ENCODE measurements at regions not wholly inside any gene's neighbourhood (a gene's known extent, or its start where the extent isn't known, plus 50 kb on each side); places are given as distances from the start of the nearest gene placed in this dataset.

DNA sequence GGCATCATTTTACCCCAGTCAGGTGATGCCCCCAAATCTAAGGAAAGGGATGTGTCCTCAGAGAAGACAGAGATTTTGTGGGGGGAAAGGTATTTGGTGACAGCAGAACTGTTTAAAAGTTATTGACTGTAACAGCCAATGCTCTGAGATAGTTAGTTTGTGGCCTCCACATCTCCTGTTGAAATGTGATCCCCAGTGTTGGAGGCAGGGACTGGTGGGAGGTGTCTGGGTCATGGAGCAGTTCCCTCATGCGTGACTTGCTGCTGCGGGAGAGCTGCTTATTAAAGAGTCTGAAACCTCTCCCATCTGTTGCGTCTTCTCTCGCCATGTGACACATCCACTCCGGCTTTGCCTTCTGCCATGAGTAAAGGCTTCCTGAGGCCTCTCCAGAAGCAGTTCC lies 282.8 kb upstream of the FOXQ1 start:
- no peak for DNase-seq (ENCODE audit: low read depth)

DNA sequence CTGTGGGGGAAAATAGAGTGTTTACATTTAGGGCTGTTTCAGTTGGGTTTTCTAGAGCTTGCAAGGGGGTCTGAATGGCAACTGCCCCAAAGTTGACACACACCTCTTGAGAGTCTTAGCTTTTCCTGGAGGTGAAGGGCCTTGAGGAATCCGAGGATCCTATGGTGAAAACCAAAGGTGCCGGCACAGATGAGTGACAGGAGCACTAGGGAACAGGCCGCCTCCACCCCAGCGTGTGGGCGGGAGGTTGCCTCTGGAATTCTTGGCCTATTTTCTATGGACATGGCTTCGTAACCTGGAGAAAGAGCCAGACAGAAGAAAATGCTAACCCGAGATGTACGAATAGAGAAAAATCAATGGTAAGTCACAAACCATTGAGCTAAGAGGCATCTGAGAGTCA lies 283.2 kb upstream of the FOXQ1 start:
- no peak for DNase-seq (ENCODE audit: low read depth)

DNA sequence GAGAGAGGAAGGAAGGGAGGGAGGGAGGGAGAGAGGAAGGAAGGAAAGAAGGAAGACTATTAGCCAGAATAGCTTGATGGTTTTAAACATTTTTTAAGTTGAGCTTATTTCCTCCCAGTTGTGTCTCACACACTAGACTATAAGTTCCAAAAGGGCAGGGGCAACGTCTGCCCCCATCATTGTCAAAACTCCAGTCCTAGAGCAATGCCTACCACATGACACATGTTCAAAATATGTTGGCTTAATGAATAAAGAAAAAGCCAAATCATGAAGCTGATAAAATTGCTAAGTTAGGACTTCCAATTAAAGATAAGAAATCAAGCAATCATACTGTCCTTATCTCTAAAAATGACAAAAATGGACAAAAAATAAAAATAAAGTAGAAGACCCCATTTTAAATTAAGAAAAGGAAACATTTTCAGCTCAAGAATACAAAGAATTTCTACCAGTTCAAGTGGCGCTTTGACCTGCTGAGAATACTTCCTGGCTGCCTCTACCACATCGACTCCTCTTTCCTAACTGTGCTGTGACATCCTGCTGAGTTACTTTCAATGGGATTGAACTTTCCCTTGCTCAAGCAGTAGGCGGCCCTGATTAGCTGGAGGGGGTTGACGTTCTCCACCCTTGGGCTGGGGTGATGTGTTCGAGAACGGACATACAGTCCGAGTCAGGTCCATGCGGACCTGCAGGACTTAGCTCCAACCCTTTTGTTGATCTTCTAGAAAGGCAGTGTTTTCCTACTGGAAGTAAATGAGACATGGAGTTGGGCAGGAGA lies 283.9 kb upstream of the FOXQ1 start:
- DNase-seq (ENCODE audit: low read depth), result no peak

DNA sequence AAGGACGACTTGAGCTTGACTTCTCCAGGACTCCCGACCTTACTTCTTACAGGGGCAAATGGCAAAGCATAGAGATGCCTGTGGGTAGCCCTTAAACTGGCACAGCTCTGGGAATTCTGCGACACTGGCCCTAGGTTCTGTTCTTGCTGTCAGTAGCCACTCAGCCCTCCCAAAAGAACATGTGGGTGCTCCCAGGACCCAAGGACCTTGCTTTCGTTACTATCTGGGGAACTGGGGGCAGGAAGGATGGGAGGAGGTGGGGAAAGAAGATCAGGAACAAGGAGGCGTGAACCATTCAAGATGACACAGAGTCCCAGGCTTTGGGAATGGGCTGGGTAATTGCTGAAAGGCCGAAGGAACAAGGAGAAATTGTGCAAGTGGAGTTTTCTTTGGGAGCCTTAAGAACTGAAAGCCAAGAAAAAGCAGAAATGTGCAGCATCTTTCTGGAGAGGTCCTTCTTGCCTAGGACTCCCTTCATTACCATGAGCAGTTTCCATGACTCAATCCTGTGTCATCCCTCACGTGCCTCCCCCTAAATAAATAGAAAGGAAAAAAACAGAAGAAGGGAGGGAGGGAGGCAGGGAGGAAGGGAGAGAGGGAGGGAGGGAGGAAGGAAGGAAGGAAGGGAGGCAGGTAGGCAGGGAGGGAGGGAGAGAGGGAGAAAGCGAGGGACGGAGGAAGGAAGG lies 284.6 kb upstream of the FOXQ1 start:
- DNase-seq (ENCODE audit: low read depth), result no peak

DNA sequence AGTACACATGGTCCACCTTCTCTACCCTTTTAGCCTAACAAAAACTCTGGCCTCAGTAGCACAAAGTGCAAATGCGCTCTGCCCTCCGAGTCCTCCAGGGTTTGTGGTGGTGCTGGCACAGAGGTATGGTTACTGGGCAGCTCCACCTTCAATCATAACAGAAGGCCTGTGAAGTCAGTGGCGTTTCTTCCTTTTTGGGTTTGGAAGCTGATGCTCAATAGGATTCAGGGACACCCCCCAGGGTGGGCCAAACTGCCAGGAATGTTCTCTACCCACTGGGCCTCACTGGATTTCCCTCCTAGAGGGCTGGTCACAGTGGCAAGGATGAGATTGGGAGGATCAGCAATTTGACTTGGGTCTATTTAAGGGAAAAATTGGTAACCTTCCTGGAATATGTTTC lies 286.1 kb upstream of the FOXQ1 start:
- DNase-seq (ENCODE audit: low read depth), result no peak

DNA sequence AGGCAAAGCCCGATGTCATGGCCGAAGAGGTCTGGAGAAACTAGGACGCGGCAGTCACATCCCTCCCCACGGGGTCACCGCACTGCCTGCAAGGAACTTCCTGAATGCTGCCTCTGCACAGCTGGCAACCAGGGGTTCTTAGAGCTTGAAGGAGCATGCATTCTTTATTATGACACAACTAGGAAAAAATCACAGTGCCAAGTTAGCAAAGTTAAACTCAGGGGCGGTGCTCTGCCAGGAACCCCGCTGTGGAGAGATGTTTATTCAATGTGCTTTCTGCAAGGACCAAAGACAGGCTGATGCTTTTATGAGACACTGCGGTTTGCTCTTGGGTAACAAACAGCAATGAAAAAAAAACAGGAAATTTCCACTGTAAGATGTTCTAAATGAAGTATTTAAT lies 287.3 kb upstream of the FOXQ1 start:
- no peak for DNase-seq (ENCODE audit: low read depth)

DNA sequence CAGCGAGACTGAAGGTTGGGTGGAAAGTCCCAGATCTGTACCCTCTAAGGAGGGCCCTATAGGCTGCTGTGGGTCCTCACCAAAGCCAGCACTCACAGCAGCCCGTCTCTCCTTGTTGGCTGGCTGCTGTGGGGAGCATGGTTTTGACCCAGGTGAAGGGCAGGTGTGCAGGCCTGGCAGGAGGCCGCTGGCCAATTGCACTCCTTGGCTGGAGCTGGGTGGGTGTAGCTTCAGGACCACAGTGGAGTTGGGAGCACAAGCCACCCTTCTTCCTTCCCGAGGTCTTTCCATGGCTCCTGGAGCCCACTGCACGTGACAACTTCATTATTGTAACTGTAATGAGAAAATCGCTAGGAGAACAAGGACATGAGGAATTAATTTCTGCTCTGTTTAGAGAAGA lies 287.7 kb upstream of the FOXQ1 start:
- no peak for DNase-seq (ENCODE audit: low read depth)

DNA sequence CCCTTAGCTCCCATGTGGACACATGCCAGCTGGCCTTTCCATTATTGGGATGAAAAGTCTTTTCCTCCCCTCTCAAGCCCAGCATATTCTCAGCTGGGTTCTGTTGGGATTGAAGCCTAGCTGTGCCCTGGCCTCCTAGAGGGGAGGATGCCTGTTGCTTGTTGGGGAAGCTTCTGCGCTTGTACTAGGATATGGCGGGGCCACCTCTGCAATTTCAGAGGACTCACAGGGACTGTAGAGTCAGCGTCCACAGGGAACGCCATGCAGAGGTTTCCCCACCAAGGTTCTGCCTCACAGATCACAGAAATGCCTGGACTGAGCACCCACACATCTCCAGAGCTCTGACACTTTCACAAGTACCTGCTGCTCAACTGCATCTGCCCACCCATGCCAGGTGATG lies 288.7 kb upstream of the FOXQ1 start:
- no peak for DNase-seq (ENCODE audit: low read depth)

DNA sequence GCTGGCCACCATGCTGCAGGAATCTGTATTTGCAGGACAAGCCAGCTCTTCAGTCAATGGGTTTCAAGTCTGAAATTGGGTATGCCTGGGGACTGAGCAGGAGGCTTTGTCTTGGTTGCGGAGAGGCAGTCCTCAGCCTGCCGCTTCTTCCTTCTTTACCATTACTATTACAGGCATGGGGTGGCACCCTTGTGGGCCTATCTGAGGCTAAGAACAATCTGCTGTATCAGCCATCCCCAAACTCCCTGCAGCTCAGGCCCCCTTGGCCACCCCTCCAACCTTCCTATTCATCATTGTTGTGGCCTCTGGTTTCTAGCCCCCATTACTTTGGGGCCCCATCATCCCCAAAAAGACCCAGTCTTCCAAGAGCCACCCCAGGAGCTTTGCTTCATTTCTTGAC lies 289.2 kb upstream of the FOXQ1 start:
- DNase-seq (ENCODE audit: low read depth), result no peak

DNA sequence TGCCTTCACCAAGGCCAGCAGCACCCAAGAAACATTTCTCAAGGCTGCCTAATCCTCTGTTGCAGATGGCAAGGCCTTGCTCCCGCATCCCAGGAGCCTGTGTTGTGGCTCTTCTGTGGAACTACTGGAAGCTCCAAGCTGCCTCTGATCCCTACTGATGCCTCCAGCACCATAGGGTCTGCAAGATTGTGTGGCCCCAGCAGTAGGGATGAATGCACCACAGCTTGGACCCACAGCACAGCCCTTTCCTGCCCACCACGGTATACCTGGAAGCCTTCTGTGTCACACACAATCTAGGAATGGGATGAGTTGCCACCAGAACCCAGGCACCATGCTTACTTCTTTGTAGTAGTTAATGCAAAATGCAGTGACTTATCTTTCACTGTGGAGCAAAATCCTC lies 291.1 kb upstream of the FOXQ1 start:
- DNase-seq (ENCODE audit: low read depth), result no peak

DNA sequence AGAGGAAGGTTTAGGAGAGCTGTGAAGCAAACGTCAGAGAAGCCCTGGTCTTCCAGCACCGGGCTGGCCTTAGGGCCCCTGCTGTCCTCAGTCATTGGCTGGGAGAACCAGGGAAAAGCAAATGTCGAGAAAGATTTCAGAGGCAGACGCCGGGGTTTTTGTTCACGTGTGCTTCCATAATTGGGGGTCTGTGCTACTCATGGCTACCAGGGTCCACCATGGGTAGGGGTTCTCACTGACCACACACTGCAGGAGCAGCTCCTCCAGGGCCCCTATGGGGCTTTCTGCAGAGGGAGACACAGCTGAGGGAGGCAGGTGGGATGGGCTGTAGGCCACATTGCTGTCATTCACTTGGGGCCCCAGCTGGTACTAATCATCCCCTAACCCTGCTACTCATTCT lies 291.8 kb upstream of the FOXQ1 start:
- DNase-seq (ENCODE audit: low read depth), result no peak

DNA sequence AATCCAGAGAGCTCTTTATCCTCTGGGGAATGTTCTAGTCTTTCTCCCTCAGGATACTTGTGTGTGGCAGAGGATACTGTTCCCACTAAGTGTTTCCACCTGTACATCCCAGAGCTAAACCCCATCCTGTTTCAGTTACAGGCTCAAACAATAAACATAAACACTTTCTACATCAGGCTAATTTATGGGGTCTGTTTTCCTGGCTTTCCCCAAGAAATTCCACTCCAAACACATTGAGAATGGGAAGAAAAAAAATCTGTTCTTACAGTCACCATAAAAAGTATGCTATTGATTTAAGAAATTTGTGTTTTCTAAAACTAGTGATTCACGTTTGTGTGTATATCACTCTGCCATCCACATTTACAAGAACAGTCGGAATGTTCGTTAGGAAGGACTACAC lies 293.9 kb upstream of the FOXQ1 start:
- DNase-seq (ENCODE audit: low read depth), result no peak

DNA sequence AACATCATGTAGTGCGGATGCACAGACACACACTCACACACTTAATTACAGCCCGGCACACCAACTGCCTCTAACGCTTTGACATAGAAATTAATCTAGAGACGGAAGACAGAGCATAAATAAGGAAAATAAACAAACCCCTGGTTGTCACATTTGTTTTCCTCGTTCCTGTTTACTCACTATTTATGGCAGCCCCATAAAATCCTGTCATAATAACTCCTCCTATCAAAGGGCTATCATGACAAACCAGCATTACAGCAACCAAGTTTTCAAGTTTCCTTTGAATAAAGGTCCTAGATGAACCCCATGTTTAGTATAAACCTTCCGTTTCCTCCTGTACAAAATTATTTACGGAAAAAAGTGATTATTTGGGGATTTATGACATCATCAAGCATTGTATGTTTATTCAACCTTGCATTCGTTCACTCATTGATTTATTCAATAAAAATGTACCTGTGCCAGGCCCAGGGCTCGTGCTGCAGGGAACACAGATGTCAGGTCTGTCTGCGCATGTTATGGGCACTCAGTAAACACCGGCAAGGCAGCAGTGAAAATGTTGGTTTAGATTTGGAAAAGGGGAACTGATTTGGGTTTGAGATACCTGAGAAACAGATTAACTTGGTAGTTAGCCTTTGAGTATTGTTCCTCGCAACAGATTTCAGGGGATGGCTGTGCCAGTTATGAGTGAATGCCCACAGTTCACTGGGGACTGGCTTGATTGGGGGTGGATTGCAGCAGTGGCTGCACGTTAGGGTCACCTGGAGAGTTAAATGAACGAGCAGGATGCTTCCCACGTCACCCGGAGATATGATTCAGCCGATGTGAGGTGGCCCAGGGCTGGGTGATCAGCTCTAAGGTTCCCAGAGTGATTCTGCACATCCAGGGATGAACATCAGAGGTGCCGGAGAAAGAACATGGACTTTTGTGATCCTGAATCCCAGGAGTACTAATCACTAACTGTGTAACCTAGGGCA lies 295.3 kb upstream of the FOXQ1 start:
- no peak for DNase-seq (ENCODE audit: low read depth)

DNA sequence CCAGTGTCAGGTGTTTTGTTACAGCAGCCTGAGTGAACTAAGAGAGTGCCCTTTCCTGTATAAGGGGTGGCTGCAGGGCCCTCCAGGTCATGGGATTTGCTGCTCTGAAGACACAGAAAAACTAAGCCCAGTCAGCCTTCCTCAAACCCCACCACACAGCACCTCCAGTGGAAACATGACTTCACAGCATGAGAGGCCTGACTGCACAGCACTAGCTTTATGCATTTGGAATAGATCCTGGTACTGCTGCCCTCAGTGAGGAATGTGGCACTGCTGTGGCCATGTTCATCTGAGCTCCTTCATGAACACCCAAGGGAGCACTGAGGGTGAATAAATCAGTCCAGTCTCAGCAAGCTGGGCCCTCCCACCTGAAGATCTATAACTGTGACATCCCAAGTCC lies 296.1 kb upstream of the FOXQ1 start:
- no peak for DNase-seq (ENCODE audit: low read depth)

DNA sequence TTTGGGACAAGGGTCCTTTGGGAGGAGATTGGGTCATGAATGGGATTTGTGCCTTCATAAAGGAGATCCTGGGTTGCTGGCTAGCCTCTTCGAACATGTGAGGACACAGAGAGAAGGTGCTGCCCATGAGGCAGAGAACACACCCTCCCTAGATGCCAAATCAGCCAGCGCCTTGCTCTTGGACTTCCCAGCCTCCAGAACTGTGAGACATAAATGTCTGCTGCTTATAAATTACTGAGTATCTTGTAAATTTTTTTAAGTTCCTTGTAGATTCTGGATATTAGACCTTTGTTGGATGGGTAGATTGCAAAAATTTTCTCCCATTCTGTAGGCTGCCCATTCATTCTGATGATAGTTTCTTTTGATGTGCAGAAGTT lies 297.5 kb upstream of the FOXQ1 start:
- DNase-seq (ENCODE audit: low read depth), result no peak

DNA sequence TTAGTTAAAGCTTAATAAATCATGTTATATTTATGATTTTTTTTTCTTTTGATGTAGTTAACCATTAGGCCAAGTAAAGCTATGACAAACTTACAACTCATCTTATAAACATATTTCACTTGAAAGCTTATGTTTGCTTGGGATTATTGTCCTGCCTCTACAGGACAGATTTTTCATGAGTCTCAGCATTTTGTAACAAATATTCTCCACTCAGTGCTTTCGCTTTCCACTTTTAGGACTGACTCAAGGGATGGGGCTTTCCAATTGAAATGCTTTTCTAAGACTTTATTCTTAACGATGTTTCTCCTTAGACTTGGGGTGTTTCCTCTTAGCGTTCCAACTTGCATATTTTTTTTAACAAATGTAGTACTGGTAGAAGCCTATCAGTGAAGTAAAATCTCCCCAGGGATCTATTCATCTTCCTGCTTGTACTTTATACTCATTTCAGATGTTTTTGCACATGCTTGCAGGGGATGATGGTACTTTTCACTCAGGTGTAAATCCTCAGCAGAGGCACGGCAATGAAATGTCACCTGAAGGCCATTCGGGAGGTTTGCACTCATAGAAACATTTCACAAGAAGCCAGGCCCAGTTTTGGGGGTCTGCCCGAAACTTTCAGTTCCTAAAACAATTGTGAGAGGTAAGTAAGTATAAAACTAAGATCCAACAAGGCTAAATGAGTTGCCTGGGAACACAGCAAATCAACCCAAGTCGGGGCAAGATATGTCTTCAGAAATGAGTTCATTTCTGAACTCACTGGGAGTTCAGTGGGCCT lies 298.1 kb upstream of the FOXQ1 start:
- no peak for DNase-seq (ENCODE audit: low read depth)

DNA sequence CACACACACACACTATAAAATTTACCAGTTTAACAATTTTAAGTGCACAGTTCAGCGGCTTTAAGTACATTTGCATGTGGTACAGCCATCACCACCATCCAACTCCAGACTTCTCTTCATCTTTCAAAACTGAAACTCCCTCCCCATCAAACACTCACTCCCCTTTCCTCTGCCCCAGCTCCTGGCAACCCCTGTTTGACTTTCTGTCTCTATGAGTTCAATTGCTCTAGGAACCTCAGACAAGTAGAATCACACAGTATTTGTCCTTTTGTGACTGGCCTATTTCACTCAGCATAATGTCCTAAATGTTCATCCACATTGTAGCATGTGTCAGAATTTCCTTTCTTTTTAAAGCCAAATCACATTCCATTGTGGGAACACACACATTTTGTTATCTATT lies 302.8 kb upstream of the FOXQ1 start:
- DNase-seq (ENCODE audit: low read depth), result no peak

DNA sequence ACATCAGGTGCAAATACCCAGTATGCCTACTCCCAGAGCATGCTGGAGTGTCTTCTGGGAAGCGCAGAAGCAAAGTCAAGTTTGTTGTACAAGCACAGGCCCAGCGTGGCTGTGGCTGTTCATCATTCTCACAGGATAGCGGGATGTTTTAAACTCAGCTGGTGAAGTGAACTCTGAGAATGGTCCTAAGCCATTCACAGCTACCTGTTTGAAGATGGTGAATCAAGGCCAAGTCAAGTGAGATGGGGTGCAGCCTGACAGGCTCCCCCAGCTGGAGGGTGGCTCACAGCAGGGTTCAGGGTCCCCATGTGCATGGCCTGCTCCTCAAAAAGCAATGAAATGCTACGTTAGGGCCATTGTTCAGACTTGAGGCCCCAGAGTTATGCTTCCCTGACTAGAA lies 304.7 kb upstream of the FOXQ1 start:
- DNase-seq (ENCODE audit: low read depth), result no peak

DNA sequence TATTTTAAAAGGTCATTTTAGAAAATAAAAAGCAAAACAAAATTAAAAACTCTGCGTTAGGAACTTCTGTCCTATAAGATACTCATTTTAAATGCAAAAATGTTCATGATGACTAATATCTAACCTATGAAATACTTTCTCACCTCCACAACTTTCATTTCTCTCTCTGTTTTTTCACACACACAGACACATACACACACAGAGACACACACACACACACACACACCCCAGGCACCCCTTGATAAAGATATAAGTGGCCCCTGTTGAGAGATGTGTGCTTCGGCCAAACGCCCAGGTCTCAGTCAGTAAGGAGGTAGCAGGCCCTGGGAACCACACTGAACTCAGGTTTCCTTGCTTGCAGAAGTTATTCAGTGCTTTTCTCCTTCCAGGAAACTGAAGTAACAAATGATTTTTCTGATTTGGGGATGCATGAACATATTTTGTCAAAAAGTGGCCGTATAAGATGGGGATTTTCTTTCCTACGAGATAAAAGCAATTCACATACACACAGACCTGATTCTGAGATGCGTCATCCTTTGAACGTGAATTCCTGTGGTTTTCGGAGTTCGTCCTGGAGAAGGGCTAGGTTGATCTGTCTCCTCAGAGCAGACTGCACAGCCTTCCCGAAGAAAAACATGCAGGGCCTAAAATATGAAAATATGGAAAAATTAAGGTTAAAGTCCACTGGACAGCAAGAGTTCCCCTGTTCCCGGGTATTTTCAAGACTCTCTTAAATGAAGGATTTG lies 306.8 kb upstream of the FOXQ1 start:
- DNase-seq (ENCODE audit: low read depth), result no peak

DNA sequence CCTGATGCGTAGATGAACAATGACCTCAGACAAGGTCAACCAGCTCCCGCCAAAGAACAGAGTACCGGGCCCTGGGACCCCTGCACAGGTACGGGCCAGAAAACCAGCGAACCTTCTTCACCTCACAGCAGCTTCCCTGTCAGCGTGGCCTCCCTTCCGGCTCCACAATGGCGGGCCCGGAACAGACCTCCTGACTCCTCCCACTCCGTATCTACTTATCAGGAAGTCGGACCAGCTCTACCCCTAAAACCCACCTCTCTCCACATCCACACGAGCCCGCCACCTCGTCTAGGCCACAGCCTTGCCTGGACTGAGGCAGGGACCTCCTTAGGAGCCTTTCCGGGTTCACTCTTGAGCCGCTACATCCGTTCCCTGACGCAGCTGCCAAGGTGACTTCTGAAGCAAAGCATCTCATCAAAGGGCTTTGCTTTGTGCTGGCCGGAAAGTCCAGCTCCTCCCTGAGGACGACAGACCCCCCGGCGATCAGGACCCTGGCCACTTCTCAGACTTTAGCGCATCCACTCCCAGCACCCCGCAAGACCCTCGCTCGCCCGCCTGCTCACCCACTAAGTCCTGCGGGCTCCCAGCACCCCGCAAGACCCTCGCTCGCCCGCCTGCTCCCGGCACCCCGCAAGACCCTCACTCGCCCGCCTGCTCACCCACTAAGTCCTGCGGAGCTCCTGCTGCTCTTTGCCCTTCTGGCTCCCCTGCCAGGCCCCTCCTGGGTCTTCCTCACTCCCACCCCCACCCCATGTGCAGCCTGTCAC lies 308.3 kb upstream of the FOXQ1 start:
- DNase-seq (ENCODE audit: low read depth), result no peak

DNA sequence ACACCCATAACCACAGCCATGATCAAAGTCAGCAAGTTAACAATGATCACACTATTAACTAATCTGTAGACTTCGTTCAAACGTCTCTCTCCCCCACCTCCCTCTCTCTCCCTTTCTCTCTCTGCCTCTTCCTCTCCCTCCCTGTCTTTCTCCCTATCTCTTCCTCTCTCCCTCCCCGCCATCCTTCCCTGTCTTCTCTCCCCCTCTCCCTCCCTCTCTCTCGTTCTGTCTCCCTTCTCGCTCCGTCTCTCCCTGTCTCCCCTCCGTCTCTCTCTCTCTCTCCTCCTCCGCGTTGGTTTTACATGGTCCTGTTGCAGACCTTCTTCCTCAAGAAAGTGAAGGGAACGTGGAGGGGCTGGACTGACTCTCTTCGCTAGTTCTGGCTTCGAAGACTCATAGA lies 308.9 kb upstream of the FOXQ1 start:
- DNase-seq (ENCODE audit: low read depth), result no peak
